Ovary (tissue), 3 donors: ENCODE measurements at regions not wholly inside any gene's neighbourhood (a gene's known extent, or its start where the extent isn't known, plus 50 kb on each side); places are given as distances from the start of the nearest gene placed in this dataset.

Experiments
- CTCF ChIP-seq, 3 donors: fragments of 450-650 bp in 2 of 3; fragments of 200-600 bp in 1 of 3; IDR thresholded peaks; one replicate each; pipeline versions ENCODE4 v1.5.1 to v1.8.0; 2016 to 2022; ENCODE audit warnings: antibody characterized with exemption in 3 of 3, mild to moderate bottlenecking in 1 of 3
- EP300 ChIP-seq: sonication (generic); formaldehyde crosslinking; IDR thresholded peaks from one replicate; pipeline ENCODE4 v1.6.1; 2017; ENCODE audit warnings: antibody characterized with exemption
- POLR2A ChIP-seq: fragments of 450-650 bp; IDR thresholded peaks from one replicate; pipeline ENCODE4 v1.6.1; 2017; ENCODE audit warnings: antibody characterized with exemption, mild to moderate bottlenecking, moderate library complexity
- donor health status: DM: no; HTN: no; CAD: no.

- no peak for TF ChIP-seq CTCF (IDR thresholded peaks at IDR 0.05)
- no peak for TF ChIP-seq EP300
- TF ChIP-seq POLR2A = no peak
Measured at GRCh38 chrX:47302396-47302795, 68.0 kb upstream of the ZNF157 start.
